ENCODE measurements at regions not wholly inside any gene's neighbourhood (a gene's known extent, or its start where the extent isn't known, plus 50 kb on each side); places are given as distances from the start of the nearest gene placed in this dataset.

- no peak for TF ChIP-seq CTCF (conservative IDR thresholded peaks at IDR 0.05; ENCODE audit: low read depth, low read length)
- H3K4me3 ChIP-seq (ENCODE audit: low read depth, low read length): no peak overlapping the region
- peak; percentile 5 for DNase-seq (ENCODE audit: low read depth)
Measured at GRCh38 chr3:89649431-89649830, 542.0 kb downstream of the EPHA3 start.

DNA sequence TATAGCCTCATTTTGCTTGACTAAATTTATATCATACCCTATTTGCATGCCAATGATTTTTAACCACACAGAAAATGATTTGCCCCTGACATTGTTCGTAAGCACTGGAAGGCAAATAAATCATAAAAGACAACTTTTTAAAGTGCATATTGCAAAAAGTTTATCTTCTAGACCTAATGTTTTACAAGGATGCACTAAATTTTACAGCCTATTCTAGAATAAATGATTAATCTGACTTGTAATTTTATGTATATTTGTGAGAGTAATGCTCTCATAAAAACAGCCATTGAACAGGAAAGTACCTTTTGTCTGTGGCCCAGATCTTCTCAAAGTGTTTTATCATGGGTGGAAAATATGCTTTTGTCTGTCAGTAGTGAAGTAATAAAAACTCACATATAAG is 546.6 kb downstream of the EPHA3 start:
- DNase-seq (ENCODE audit: low read depth): no peak
- H3K4me3 ChIP-seq (ENCODE audit: low read depth, low read length): no peak overlapping the region
- TF ChIP-seq CTCF (conservative IDR thresholded peaks at IDR 0.05; ENCODE audit: low read depth, low read length): no peak

- no peak overlapping the region for H3K4me3 ChIP-seq (ENCODE audit: low read depth, low read length)
- DNase-seq (ENCODE audit: low read depth): no peak
- no peak for TF ChIP-seq CTCF (conservative IDR thresholded peaks at IDR 0.05; ENCODE audit: low read depth, low read length)
Measured at GRCh38 chr3:89656388-89656787, 549.0 kb downstream of the EPHA3 start.

GRCh38 chr3:89679686-89680085 is 572.3 kb downstream of the EPHA3 start:
- H3K4me3 ChIP-seq (ENCODE audit: low read depth, low read length): no peak overlapping the region
- TF ChIP-seq CTCF (conservative IDR thresholded peaks at IDR 0.05; ENCODE audit: low read depth, low read length): no peak
- DNase-seq (ENCODE audit: low read depth): no peak

GRCh38 chr3:89682556-89682955 is 575.1 kb downstream of the EPHA3 start:
- no peak overlapping the region for H3K4me3 ChIP-seq (ENCODE audit: low read depth, low read length)
- no peak for TF ChIP-seq CTCF (conservative IDR thresholded peaks at IDR 0.05; ENCODE audit: low read depth, low read length)
- DNase-seq (ENCODE audit: low read depth): no peak

GRCh38 chr3:89685731-89686130 is 578.3 kb downstream of the EPHA3 start:
- no peak for DNase-seq (ENCODE audit: low read depth)
- TF ChIP-seq CTCF (conservative IDR thresholded peaks at IDR 0.05; ENCODE audit: low read depth, low read length): no peak
- H3K4me3 ChIP-seq (ENCODE audit: low read depth, low read length): no peak overlapping the region

- peak; percentile 28 for DNase-seq (ENCODE audit: low read depth)
- no peak overlapping the region for H3K4me3 ChIP-seq (ENCODE audit: low read depth, low read length)
- TF ChIP-seq CTCF (conservative IDR thresholded peaks at IDR 0.05; ENCODE audit: low read depth, low read length): no peak
Measured at GRCh38 chr3:89690646-89691045, 583.2 kb downstream of the EPHA3 start.

All from choroid plexus epithelial cell (primary cell).